MCF 10A (cell line): ENCODE measurements at regions not wholly inside any gene's neighbourhood (a gene's known extent, or its start where the extent isn't known, plus 50 kb on each side); places are given as distances from the start of the nearest gene placed in this dataset.

Experiments
- BruUV-seq: library from RNA; stranded (reverse); fragments of 400-500 nt; replicated peaks from 2 replicates; lab custom pipeline; 2021; lab: Mats Ljungman, UMichigan
- CTCF ChIA-PET: fragments of 300-600 bp; sonication (Branson Sonifier 250); formaldehyde crosslinking; extraction: SDS; loops from one replicate; lab custom pipeline; 2021; ENCODE audit warnings: antibody characterized with exemption, inconsistent platforms; lab: Yijun Ruan, JAX
- POLR2A ChIA-PET: fragments of 300-600, 350-650 bp; sonication (Branson Sonifier 250); formaldehyde crosslinking; extraction: SDS; loops from one replicate; lab custom pipeline; 2020; ENCODE audit warnings: antibody characterized with exemption, inconsistent platforms; lab: Yijun Ruan, JAX
- DNase-seq: peaks from one replicate; pipeline ENCODE4 v3.0.0-alpha.2; 2018; ENCODE audit not compliant: unreplicated experiment
- H3K27ac Mint-ChIP-seq: one replicate; pipeline ENCODE4 v1.8.0; 2022; ENCODE audit warnings: mild to moderate bottlenecking, low read depth, mixed read lengths; ENCODE audit not compliant: unreplicated experiment
- H3K27me3 Mint-ChIP-seq: one replicate; pipeline ENCODE4 v1.8.0; 2022; ENCODE audit warnings: mixed read lengths; ENCODE audit not compliant: insufficient read depth, unreplicated experiment
- H3K36me3 Mint-ChIP-seq: one replicate; pipeline ENCODE4 v1.8.0; 2022; ENCODE audit warnings: mild to moderate bottlenecking, moderate library complexity, mixed read lengths; ENCODE audit not compliant: insufficient read depth, unreplicated experiment
- H3K4me1 Mint-ChIP-seq: one replicate; pipeline ENCODE4 v1.8.0; 2022; ENCODE audit warnings: mixed read lengths; ENCODE audit not compliant: insufficient read depth, unreplicated experiment
- H3K4me3 Mint-ChIP-seq: one replicate; pipeline ENCODE4 v1.8.0; 2022; ENCODE audit warnings: mild to moderate bottlenecking, moderate library complexity, mixed read lengths; ENCODE audit not compliant: unreplicated experiment
- H3K9me3 Mint-ChIP-seq: one replicate; pipeline ENCODE4 v1.8.0; 2022; ENCODE audit warnings: mixed read lengths; ENCODE audit not compliant: unreplicated experiment
- intact Hi-C: fragments of 100-400 bp; cut with micrococcal nuclease; formaldehyde crosslinking; loops from 2 replicates; pipeline ENCODE4 v1.14.1; 2022
- TF ChIP-seq, protein P1 (sequence below): fragments of 200-600 bp; IDR thresholded peaks from one replicate; pipeline ENCODE4 v1.8.0; 2022; ENCODE audit warnings: antibody characterized with exemption, mild to moderate bottlenecking; ENCODE audit not compliant: unreplicated experiment

DNA sequence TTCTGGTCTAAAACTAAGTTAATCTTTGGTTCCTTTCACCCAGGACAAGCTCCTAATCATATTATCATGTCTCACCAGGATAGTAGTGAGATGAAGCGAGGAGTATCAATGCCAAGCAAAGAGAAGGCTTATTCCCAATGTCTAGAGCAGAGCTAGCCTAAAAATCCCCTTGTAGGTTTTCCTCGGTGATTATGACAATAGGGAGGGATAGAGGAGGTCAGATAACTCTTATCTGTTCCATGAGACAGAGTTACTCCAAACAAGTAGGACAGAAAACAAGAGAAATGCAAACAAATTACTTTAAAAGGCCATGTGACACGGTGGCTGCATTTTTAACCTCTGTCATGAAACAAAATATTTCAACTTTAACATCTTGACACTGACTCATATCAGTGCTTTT is 623.1 kb downstream of the ADCYAP1 start:
- H3K27me3 Mint-ChIP-seq: no peaks in the 10 kb centered on the region
- H3K4me1 Mint-ChIP-seq: no peaks in the 10 kb centered on the region
- ChIA-PET POLR2A (no interaction called here), CTCF (interaction anchor here (0.6 kb wide), 2 partner anchors 28 to 90 kb away, joined by 3 read pairs; no protein-coding TSS in a partner anchor)
- no peak overlapping the region for H3K4me3 Mint-ChIP-seq
- BruUV-seq: no TSS peak
- TF ChIP-seq, protein P1, sequence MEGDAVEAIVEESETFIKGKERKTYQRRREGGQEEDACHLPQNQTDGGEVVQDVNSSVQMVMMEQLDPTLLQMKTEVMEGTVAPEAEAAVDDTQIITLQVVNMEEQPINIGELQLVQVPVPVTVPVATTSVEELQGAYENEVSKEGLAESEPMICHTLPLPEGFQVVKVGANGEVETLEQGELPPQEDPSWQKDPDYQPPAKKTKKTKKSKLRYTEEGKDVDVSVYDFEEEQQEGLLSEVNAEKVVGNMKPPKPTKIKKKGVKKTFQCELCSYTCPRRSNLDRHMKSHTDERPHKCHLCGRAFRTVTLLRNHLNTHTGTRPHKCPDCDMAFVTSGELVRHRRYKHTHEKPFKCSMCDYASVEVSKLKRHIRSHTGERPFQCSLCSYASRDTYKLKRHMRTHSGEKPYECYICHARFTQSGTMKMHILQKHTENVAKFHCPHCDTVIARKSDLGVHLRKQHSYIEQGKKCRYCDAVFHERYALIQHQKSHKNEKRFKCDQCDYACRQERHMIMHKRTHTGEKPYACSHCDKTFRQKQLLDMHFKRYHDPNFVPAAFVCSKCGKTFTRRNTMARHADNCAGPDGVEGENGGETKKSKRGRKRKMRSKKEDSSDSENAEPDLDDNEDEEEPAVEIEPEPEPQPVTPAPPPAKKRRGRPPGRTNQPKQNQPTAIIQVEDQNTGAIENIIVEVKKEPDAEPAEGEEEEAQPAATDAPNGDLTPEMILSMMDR: no peak
- DNase-seq: no peak
- intact Hi-C loops: no loop called here
- no peaks in the 10 kb centered on the region for H3K36me3 Mint-ChIP-seq
- peaks cover 4% of the 10 kb centered on the region for H3K9me3 Mint-ChIP-seq
- H3K27ac Mint-ChIP-seq: no peak overlapping the region

DNA sequence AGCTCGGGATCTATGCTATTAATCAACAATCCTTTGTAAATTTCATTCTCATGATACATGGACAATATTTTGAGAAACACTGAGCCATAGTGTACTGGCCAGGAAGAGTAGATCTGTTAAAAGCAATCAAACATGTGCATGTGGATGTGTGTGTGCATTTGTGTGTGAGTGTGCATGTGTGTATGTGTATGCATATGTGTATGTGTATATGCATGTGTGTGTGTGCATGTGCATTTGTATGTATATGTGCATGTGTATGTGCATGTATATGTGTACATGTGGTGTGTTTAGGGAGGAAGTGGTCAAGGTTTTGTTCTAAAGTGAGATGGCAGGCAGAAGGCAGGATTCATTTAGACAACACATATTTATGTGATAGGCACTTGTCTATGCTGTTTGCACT is 623.8 kb downstream of the ADCYAP1 start:
- Mint-ChIP-seq H3K27me3 (no peaks in the 10 kb centered on the region), H3K36me3 (no peaks in the 10 kb centered on the region), H3K27ac (no peak overlapping the region), H3K9me3 (peaks cover 4% of the 10 kb centered on the region), H3K4me3 (no peak overlapping the region), H3K4me1 (no peaks in the 10 kb centered on the region)
- TF ChIP-seq, protein P1: no peak
- BruUV-seq: no TSS peak
- intact Hi-C loops: no loop called here
- no peak for DNase-seq
- POLR2A ChIA-PET: no interaction called here
- CTCF ChIA-PET: interaction anchor here (0.6 kb wide), 1 partner anchor 91 kb away, joined by 3 read pairs; no protein-coding TSS in a partner anchor

DNA sequence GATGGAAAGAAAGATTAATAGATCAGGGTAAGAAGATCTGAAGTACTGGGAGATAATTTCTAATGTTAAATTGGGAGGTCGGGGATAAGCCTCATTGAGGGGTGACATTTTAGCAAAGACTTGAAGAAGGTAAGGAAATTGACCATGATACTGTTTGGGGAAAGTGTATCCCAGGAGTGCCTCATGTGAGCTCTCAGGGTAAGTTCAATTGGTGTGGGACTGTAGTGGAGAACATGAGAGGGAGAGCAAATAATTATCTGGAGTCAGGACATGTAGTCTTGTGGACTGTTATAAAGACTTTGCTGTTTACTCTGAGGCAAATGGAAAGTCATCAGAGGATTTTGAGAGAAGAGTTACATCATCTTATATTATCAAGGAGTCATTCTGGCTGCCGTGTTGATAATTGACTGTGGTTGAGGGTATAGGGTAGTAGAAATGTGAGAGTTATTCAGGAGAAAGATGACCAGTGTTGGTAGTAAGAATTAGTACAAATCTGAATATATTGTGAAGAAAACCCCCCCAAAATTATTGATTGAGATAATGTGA is 624.4 kb downstream of the ADCYAP1 start:
- Mint-ChIP-seq H3K27me3 (no peaks in the 10 kb centered on the region), H3K4me3 (no peak overlapping the region), H3K36me3 (no peaks in the 10 kb centered on the region), H3K9me3 (peaks cover 4% of the 10 kb centered on the region), H3K27ac (no peak overlapping the region), H3K4me1 (no peaks in the 10 kb centered on the region)
- POLR2A ChIA-PET: no interaction called here
- CTCF ChIA-PET: no interaction called here
- DNase-seq: no peak
- intact Hi-C loops: no loop called here
- no TSS peak for BruUV-seq
- TF ChIP-seq, protein P1: no peak

DNA sequence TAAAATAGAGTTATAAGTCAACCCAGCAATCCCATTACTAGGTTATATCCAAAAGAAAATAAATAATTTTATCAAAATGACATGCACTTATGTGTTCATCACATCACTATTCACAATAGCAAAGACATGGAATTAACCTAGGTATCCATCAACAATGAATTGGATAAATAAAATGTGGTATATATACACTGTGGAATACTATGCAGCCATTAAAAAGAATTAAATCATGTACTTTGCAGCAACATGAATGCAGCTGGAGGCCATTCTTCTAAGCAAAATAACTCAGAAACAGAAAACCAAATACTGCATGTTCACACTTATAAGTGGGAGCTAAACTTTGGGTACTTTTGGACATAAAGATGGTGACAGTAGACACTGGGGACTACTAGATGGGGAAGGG is 626.0 kb downstream of the ADCYAP1 start:
- H3K27ac Mint-ChIP-seq: no peak overlapping the region
- no peaks in the 10 kb centered on the region for H3K4me1 Mint-ChIP-seq
- H3K9me3 Mint-ChIP-seq: peaks cover 4% of the 10 kb centered on the region
- ChIA-PET POLR2A (no interaction called here), CTCF (no interaction called here)
- H3K27me3 Mint-ChIP-seq: no peaks in the 10 kb centered on the region
- no TSS peak for BruUV-seq
- TF ChIP-seq, protein P1: no peak
- no peak overlapping the region for H3K4me3 Mint-ChIP-seq
- H3K36me3 Mint-ChIP-seq: no peaks in the 10 kb centered on the region
- no peak for DNase-seq
- intact Hi-C loops: no loop called here
